Nephron (organoid): ENCODE measurements at regions not wholly inside any gene's neighbourhood (a gene's known extent, or its start where the extent isn't known, plus 50 kb on each side); places are given as distances from the start of the nearest gene placed in this dataset.
"Not testable (repeated sequence)": the region's sequence is repeated elsewhere in the genome, so short reads cannot be mapped to it uniquely, and the experiment has no call there.

ENCODE experiments used
- H3K27ac Mint-ChIP-seq, 3 experiments: 2 replicates each; pipeline ENCODE4 v1.8.0; 2020; ENCODE audit warnings: mixed read lengths in 3 of 3, mild to moderate bottlenecking in 2 of 3, moderate library complexity in 1 of 3
- H3K27me3 Mint-ChIP-seq: 2 replicates; pipeline ENCODE4 v1.8.0; 2021; ENCODE audit warnings: low read depth, mild to moderate bottlenecking, moderate library complexity, mixed read lengths
- H3K36me3 Mint-ChIP-seq: 2 replicates; pipeline ENCODE4 v1.8.0; 2020; ENCODE audit warnings: low read depth, mixed read lengths
- H3K4me1 Mint-ChIP-seq: 2 replicates; pipeline ENCODE4 v1.8.0; 2020; ENCODE audit warnings: mixed read lengths
- H3K4me3 Mint-ChIP-seq, 3 experiments: 2 replicates each; pipeline ENCODE4 v1.8.0; 2020; ENCODE audit warnings: mild to moderate bottlenecking in 3 of 3, mixed read lengths in 3 of 3, moderate library complexity in 2 of 3
- H3K9me3 Mint-ChIP-seq: 2 replicates; pipeline ENCODE4 v1.8.0; 2020; ENCODE audit warnings: mixed read lengths
- CTCF ChIP-seq, 3 experiments: fragments of 200-600 bp; sonication (generic); IDR thresholded peaks; one replicate each; pipeline ENCODE4 v1.5.0; 2021; ENCODE audit warnings: antibody characterized with exemption in 3 of 3; ENCODE audit not compliant: unreplicated experiment in 3 of 3

GRCh38 chr11:50247309-50247874 is 214.7 kb downstream of the OR4C45 start:
- Mint-ChIP-seq H3K4me3 (no peak overlapping the region), H3K27ac (no peak overlapping the region), H3K27me3 (no peaks in the 10 kb centered on the region), H3K36me3 (no peaks in the 10 kb centered on the region), H3K9me3 (peaks cover 34% of the 10 kb centered on the region), H3K4me1 (no peaks in the 10 kb centered on the region)
- no peak for TF ChIP-seq CTCF (IDR thresholded peaks at IDR 0.05; ENCODE audit: unreplicated experiment in 3 of 3)

DNA sequence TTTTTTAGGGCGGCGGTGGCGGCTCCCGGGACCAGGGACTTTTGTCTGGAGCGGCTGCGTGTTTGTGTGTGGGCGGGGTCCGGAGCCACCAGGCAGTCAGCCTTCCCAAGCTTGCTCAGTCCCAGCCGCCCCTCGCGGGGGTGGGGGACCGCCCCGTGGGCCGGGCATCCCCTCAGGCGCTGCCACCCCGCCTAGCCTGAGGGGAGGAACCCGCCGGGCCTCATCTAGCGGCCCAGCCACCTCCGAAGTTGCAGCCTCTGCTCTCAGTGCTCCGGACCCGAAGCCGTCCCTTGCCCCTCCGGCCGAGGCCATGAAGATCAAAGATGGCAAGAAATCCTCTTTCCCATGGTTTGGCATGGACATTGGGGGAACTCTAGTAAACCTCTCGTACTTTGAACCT is 235.2 kb downstream of the OR4C45 start:
- H3K27ac Mint-ChIP-seq = no peak overlapping the region

GRCh38 chr11:50275133-50275532 is 242.5 kb downstream of the OR4C45 start:
- peaks cover 63% of the 10 kb centered on the region for H3K9me3 Mint-ChIP-seq
- no peaks in the 10 kb centered on the region for H3K36me3 Mint-ChIP-seq
- H3K27ac Mint-ChIP-seq = no peak overlapping the region
- H3K4me3 Mint-ChIP-seq = no peak overlapping the region
- no peak for TF ChIP-seq CTCF (IDR thresholded peaks at IDR 0.05; ENCODE audit: unreplicated experiment in 3 of 3)
- no peaks in the 10 kb centered on the region for H3K27me3 Mint-ChIP-seq
- no peaks in the 10 kb centered on the region for H3K4me1 Mint-ChIP-seq

More for the DNA sequence above, 235.2 kb downstream of the OR4C45 start:
- peaks cover 58% of the 10 kb centered on the region for H3K9me3 Mint-ChIP-seq
- no peaks in the 10 kb centered on the region for H3K4me1 Mint-ChIP-seq
- no peak overlapping the region for H3K4me3 Mint-ChIP-seq
- H3K27me3 Mint-ChIP-seq = no peaks in the 10 kb centered on the region
- no peak for TF ChIP-seq CTCF (IDR thresholded peaks at IDR 0.05; ENCODE audit: unreplicated experiment in 3 of 3)
- H3K36me3 Mint-ChIP-seq = peaks cover 4% of the 10 kb centered on the region

- Mint-ChIP-seq H3K9me3 (peaks cover 67% of the 10 kb centered on the region), H3K4me3 (no peak overlapping the region), H3K27me3 (no peaks in the 10 kb centered on the region), H3K36me3 (no peaks in the 10 kb centered on the region), H3K4me1 (no peaks in the 10 kb centered on the region), H3K27ac (no peak overlapping the region)
- no peak for TF ChIP-seq CTCF (IDR thresholded peaks at IDR 0.05; ENCODE audit: unreplicated experiment in 3 of 3)
Measured at GRCh38 chr11:50278756-50279155, 246.1 kb downstream of the OR4C45 start.

DNA sequence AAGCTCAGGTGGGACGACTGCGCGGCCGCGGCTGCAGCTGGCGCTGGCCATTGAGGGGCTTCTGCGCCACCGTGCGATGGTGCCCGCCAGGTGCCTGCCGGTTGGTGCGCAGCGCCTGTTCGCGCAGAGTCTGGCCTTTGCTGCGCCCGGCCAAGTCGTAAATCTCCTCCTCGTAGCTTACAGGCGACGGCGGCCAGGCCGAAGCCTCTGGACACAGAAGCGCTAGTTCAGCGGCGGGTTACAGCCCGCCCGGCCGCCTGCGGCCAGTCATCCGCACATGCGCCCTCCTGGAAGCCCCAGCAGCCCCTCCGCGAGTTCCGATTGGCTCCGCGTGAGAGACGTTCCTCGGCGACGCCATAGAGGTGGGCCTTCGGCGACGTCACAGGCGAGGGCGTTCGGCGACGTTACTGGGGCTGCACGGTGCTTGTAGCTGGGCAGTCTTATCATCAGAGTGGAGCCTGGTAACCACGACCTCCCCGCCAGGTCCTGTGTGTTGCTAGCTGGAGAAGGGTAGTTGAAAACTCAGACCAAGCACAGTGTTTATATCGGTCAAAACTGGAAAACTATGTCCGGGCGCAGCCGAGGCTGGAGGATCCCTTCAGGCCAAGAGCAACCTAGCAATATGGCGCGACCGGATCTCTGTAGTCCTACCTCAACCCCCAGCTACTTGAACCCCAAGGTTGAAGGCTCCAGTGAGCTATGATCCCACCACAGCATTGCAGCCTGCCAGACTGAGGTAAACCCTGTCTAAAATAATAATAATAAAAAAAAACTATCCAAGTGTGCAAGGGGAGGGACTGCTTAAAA is 265.7 kb downstream of the OR4C45 start:
- Mint-ChIP-seq H3K27me3 (no peaks in the 10 kb centered on the region), H3K4me3 (no peak overlapping the region), H3K27ac (no peak overlapping the region), H3K36me3 (no peaks in the 10 kb centered on the region), H3K9me3 (peaks cover 21% of the 10 kb centered on the region), H3K4me1 (no peaks in the 10 kb centered on the region)
- no peak for TF ChIP-seq CTCF (IDR thresholded peaks at IDR 0.05; ENCODE audit: unreplicated experiment in 3 of 3)

- not testable (repeated sequence) for H3K4me1 Mint-ChIP-seq, H3K27me3 Mint-ChIP-seq, H3K27ac Mint-ChIP-seq, H3K4me3 Mint-ChIP-seq, H3K36me3 Mint-ChIP-seq
- peaks cover 63% of the 10 kb centered on the region for H3K9me3 Mint-ChIP-seq
Measured at GRCh38 chr11:50330723-50331122, 298.0 kb downstream of the OR4C45 start.
